HG03432 (cell line): ENCODE measurements at regions not wholly inside any gene's neighbourhood (a gene's known extent, or its start where the extent isn't known, plus 50 kb on each side); places are given as distances from the start of the nearest gene placed in this dataset.

Experiments used
- ATAC-seq: cut with Tn5 transposase; IDR thresholded peaks from one replicate; pipeline ENCODE4 v1.9.1; 2021; ENCODE audit warnings: mild to moderate bottlenecking, moderate library complexity; ENCODE audit not compliant: unreplicated experiment

DNA sequence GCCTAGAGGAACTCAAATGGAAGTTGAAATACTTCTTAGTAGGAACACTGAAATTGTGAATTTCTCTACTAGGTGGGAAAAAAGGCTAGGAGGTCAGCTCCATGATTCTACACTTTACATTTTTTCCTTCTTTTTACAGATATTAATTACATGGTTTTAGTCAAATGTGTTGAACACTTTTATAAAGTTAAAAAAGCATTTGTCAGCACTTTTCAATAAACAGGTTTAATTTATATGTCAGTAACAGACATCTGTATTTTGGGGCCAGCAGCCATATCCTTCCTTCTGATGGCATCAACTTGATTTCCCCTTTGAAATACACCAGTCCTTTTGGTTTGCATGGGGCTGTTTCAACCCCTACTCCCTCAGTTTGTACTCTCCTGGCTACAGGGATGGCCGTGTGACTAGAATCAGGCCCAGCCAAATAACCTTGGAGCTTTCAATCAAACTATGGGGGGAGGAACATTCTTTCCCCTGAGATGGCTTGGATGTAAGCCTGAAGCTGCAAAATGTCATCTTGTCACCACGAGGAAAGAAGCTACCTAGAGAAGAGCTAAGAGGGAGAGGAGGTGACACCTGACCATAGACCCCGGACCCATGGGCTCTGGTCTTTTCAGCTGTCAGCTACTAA is 171.0 kb upstream of the NEBL start:
- ATAC-seq: no peak

DNA sequence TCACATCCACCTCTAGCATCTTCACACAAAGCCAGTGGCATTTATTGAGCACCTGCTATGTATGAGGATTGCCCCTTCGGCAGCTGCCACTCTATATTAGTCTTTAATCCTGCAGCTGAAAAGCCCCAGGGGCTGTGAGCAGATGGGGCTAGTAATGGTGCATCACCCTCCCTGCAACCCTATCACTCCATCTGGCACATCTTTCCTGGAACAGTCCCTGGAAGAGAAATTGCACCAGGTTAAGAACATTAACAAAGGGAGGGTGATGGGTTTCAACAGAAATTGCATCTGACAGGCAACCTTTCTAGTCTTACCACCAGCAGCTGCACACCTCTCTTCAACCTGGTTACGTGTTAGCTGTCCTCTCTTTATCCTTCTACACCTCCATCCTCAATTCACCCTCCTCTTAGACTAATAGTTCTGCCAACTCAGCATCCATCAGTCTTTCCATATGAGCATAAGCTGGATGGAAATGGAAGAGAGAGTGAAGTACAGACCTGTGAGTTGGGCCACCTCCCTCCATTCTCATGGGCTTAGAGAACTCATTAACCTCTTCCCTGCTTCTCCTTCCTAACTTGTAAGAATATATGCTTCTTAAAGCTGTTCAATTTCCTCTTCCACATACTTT is 168.6 kb upstream of the NEBL start:
- ATAC-seq: no peak

DNA sequence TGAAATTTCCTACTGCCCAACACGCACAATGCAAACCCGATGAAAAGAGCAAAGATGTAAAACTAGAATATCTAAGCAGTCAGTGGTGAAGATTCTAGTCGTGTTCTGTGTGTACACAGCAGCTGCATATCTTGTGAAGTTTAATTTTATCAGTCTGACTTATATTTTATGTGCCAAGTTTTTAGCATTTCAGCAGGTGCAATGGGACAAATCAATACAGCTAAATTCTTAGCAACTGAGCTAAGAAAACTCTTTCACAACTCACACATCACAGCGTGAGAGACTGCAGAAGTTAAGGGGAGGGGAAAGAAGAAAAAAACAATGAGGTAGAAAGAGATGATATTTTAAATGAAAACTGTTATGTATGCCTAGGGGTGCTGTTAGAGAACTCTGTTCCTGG is 164.9 kb upstream of the NEBL start:
- ATAC-seq: no peak

DNA sequence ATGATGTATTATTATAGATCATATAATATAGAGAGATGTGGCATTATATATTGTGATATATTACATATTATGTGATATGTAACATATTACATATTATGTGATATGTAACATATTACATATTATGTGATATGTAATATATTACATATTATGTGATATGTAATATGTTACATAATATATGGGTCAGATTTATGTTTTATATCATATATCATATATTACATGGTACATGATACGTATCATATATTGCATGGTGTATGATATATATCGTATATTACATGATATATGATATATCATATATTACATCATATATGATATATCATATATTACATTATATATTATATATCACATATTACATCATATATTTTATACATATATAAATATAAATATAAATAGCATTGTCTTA is 164.1 kb upstream of the NEBL start:
- no peak for ATAC-seq

DNA sequence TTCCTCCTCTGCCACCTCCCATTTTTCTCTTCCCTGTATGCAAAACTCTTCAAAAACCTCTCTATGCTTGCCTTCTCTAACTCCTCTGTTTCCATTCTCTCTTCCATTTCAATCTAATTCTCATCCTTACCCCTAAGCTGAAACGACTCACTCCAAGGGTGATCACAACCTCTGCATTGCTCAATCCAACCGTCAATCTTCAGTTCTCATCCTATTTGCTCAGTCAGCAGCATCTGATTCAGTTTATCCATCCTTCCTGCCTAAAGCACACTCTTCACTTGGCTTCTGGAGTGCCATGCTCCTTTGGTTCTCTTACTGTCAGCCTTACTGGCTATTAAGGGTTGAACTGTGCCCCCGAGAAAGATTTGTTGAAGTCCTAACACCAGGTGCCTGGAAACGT is 163.5 kb upstream of the NEBL start:
- no peak for ATAC-seq

DNA sequence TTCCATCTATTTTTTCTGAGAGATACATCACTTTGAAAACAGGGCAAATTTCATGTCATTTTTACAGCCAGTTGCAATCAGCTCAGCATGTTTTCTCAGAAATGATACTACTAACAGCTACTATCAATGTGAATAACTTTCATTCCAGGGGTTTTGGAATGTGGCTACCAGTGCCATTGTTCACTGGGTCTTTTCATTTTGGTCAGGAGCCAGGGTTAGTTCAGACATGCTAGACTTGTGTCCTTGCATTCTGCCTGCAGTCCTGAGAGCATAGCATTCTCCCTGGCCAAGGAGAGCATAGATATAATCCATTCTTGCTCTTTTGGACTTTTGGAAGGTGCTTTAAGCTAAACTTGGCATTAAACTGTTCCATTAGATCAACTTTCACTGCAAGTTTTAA is 160.9 kb upstream of the NEBL start:
- ATAC-seq: no peak

DNA sequence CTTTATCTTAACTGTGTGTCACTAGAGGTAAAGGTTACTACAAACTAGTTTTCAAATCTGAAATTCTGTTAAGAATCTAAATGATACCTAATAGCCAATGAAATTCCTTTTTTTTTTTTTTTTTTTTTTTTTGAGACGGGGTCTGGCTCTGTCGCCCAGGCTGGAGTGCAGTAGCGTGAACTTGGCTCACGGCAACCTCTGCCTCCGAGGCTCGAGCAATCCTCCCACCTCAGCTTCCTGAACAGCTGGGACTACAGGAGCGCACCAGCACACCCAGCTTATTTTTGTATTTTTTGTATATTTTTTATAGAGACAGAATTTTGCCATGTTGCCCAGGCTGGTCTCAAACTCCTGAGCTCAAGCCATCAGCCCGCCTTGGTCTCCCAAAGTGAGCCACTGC is 160.3 kb upstream of the NEBL start:
- ATAC-seq: no peak

DNA sequence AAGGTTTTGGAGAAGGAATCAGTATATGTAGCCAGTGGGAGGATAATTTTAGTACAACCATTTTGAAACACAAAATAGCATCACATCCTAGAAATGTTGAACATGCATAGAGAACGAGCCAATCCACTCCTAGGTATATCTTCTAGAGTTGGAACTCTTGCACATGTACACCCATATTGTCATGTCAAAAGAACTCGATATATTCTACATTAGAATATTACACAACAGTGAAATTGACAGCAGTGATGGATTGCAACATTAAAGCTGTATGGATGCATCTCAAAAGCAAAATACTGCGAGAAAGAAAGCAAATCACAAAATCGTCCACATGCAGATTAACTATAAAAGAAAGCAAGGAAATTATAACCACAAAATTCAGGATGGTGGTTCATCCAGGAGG is 159.3 kb upstream of the NEBL start:
- no peak for ATAC-seq

DNA sequence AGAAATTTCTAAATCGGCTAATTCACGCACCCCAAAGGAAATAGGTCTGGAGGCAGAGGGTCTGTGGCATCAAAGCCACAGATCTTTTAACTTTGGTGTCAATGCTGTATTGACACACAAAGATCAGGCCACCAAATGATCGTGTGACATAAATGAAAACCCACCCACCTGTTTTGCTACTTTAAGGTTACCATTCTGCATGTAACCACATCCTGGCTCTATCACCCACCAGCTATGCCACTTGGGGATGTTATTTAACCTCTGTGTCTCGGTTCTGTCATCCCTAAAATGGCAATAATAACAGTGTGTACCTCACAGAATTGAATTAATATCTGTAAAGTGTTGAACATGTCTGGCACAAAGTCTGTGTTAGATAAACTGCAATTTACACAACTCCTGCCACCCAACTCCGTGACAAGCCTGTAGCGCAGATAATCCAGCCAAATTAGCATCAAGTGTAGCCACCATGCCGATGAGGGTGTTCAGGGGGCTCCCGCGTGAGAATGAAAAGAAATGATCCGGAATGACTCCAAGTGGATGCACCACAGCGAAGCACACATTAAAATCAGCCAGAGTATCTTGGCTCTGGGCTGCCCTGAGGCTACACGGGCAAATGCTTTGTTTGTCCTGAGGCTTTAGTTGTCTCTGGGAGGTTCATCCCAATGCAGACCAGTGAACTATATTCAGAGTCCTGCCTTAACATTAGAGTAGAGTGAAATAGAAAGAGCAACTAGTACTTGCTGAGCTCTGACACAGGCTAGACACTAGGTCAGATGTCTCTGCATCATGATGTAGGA is 158.4 kb upstream of the NEBL start:
- ATAC-seq: no peak

DNA sequence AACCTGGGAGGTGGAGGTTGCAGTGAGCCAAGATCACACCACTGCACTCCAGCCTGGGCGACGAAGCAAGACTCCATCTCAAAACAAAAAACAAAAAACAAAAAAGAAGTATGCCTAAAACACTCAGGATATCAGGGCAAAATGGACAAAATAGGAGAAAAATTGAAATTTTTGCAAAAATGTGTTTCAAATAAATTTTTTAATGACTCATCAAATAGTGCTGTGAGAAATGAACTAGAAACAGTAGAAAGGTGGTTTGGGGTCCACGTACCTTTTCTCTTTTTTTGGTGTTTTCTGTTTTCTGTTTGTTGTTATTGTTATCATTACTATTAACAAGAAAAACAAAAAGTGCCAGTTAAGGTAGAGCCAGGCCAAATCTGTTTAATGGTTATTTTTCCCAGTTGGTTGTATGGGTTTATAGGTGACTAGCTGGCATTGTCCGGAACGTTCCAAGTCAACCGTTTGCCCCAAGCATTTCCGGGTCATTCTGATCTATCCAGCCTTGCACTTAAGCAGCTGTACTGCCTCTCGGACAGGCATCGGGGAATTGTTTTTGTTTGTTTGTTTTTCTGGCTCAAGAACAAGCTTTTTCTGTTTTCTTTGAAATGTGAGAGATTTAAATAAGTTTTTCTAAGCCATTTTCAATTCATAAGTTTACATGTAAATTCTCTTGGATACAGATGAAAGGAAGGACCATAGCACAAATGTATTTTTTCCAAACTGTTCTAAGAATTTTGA is 157.0 kb upstream of the NEBL start:
- ATAC-seq: no peak

DNA sequence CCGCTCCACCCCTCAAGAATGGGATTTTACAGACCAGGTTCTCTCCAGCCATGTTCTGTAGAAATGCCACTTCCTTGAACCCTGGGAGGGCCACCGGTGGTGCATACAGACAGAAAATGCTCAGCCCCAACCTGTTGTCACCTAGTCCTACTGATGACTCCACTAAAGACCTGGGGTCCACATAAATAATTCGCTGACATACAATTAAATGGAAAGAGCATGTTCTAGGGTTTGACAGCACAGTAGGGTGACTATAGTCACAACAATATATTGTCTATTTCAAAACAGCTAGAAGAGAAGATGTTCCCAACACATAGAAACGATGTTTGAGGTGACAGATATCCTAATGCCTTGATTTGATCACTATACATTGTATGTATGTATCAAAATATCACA is 155.6 kb upstream of the NEBL start:
- ATAC-seq: no peak

DNA sequence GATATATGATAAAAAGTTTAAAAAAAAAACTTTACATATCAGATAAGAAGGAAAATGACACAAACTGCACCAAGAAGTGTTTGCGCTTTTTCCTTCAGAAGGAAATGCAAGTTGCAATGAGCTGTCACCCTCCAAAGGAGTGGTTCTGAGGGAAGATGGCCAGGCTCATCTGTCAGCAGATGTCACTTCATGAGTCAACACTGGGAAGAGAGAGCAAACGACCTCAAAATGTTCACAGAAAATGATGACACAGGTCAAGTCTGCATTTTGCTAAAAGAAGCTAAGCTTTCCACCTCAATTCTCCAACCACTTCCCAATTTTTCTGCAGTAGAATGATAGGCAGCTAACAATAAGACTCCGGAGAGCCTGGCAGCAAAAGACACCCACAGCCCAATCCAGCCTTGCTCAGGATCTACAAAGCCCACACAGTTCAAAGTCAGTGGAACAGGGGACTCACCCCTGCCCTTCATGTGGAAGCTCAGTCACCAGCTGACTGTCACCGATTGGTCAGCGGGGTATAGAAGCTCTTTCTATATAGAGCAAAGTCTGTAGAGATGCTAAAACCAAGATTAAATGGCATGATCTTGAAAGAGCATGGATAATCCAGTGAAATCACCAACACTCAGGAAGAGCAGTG is 155.1 kb upstream of the NEBL start:
- no peak for ATAC-seq

DNA sequence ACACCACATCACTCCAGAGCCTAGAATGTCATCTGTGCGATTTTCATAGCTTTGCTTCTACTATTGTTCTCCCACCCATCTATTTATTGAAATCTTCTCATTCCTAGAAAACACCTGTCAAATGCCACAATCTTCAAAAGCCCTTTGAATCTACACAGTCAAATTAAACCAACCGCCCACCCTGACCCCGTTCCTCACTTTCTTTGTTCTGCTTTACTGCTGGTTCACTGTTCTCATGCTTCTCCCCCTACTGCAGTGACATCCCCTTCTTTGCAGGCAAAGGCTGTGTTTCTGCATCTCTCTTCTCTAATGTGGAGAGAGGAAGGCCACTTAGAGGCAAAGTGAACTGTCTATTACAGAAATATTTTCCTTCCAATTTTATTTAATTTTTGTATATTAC is 152.4 kb upstream of the NEBL start:
- ATAC-seq: no peak

DNA sequence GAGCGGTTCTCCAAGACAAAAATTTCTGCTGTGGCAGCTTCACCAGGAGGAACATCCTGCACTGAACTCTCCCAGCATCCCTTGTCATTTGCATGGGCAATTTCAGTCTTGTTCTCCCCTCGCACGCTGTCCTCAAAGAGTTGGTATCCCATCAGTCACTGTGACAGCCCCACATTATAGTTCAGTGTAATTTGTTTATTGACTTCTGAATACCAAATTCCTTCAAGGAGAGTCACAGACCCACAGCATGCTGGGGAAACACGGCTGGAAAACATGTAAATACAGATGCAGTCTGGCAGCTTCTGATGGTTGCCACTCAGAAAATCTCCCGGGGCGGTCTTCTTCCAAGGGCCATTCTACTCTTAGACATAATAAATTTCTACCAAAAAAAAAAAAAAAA is 151.0 kb upstream of the NEBL start:
- ATAC-seq: no peak

DNA sequence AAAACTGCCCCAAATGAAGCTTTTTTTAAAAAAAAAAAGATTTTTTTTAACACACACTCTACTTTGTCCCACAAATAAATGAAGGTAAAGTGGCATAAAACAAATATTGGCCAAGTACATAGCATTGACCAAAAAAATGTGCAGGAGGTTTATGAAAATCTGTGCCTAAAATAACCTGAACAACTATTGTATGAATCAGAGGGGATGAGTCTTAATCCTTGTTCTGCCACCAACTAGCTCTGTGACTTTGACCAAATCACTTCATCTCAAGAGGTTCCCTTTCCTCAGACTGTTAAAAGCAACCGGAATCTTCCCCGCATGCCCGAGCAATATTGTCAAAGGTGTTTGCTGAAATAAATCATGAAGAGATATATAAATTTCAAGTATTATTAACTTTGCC is 150.4 kb upstream of the NEBL start:
- no peak for ATAC-seq

DNA sequence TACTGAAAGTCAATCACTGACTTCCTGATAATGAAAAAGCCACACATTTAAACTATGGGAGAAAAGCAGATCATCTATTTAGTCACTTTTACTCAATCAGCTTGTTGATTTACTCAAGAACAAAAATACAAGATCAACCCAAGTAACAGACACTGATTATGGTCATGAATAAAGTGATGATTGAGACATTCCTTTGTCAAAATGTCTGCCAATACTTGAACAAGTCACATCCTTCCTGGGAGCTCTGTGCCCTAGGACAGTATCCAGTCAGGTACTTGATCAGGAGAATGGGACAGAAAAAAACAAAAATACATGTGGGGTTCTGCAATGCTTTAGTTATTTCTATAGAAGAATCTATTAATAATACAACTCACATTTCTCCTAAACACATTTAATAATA is 150.0 kb upstream of the NEBL start:
- no peak for ATAC-seq

DNA sequence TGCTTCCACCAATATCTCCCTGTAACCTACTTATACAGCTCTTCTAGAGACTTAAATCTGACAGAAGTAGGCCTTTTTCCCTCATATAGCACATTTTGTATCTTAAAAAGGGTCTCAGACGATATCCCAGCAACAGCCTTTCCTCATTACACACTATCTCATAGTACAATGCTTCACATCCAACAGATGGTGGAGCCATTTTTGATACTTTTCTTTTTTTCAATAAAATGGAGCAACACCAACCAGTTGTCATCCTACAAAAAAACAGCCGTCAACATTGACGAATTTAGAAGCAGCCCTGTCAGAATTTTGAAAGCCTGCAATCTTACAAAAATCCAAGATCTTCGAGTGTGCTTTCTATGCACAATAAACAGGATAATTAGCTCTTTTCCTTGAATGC is 145.9 kb upstream of the NEBL start:
- no peak for ATAC-seq

DNA sequence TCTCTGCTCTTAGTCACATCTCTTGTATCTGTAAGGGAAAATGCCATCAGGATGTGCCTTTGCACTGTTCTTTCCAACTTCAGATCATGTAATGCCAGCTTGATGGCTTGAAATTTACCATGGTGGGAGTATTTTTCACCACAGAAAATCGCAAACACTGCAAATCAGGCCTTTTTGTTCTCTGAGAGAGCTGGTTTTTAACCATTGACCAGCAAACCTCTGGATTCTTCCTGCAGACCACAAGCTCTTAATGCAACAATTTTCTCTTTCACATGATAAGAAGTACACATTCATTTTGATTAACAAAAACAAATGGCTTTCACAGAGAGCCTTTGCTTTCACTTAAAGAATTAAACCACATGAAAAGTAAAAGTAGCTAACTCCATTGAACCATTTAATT is 145.4 kb upstream of the NEBL start:
- ATAC-seq: no peak

DNA sequence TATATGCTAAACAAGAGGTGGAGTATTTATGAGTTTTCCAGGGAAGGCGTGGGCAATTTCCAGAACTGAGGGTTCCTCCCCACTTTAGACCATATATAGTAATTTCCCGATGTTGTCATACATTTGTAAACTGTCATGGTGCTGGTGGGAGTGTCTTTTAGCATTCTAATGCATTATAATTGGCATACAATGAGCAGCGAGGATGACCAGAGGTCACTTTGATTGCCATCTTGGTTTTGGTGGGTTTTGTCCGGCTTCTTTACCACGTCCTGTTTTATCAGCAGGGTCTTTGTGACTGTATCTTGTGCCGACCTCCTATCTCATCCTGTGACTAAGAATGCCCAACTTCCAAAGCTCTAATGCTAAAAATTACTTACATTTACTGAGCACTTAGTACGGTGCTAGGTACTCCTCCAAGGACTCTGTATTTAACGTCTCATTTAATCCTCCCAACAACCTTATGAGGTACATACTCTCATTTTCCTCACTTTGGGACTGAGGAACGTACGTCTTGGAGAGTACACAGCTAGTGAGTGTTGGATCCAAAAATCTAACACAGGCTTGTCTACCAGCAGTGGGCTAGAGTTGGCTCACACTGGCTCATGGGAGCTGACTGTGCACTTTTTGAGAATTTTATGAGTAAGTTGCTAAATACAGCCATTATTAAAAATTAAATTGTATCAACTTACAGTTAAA is 144.8 kb upstream of the NEBL start:
- no peak for ATAC-seq

DNA sequence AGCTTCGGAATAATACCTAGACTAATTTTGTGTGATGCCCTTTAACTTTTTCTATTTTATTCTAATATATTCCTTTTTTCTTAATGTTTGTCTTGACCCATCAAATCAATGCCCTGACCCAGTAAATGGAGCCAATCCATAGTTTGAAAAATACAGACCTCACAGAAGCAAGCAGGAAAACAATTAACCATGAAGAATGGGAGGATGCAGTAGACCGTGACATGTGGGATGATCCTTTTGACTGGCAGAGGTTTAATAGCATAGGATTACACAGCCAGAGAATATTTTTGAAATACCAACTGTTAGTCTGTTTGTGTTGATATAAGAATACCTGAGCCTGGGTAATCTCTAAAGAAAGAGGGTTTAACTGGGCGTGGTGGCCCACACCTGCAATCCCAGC is 142.6 kb upstream of the NEBL start:
- ATAC-seq: no peak

DNA sequence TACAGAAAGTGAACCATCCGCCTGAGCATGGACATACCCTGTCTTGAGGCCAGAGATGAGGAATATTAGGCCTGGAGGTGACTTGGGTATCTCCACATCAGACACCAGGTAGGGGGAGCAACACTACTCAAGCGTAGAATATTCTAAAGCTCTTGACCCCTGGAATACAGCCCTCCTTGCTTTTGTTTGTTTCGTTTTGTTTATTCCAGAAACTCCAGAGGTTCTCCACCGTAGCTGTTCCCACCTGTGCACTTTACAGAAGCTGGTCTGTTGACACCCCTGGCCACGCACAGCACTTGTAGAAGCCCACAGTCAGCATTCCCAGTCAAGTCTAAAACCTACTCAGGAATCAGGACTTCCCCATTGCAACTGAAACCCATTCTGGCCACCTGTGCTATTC is 139.6 kb upstream of the NEBL start:
- ATAC-seq: no peak
